Fibroblast of mammary gland (primary cell): ENCODE measurements at regions not wholly inside any gene's neighbourhood (a gene's known extent, or its start where the extent isn't known, plus 50 kb on each side); places are given as distances from the start of the nearest gene placed in this dataset.
A peak's percentile ranks its signal among the peaks of the same experiment; 100 is the strongest.

Experiments used
- DNase-seq: peaks from one replicate; pipeline ENCODE4 v3.0.0-alpha.2; 2010; ENCODE audit warnings: low read depth
- H3K4me3 ChIP-seq: 2 replicates; pipeline ENCODE4 v1.5.1; 2011; ENCODE audit warnings: low read depth, mild to moderate bottlenecking, low read length, moderate library complexity; ENCODE audit not compliant: control insufficient read depth
- TF ChIP-seq, protein P1 (sequence below): conservative IDR thresholded peaks from 2 replicates; pipeline ENCODE4 v1.5.1; 2011; ENCODE audit warnings: low read depth, low read length, inconsistent platforms; ENCODE audit not compliant: control insufficient read depth, insufficient read depth

DNA sequence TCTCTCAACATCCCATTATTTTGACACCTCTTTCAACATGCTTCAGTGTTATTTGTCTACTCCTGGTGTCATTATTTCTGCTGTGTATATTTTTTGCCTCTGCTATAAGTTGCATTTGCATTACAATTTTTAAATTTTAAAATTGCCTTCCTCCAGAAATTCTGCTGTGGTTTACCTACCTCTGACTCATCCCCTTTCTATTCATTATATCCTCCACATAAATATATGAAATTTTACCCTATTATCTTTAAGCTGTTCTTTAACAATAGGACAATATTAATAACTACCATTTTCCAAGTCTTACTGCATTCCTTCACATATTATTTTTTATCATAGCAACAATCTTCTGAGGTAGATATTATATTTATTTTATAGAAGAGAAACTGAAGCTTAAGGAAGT, 178.1 kb upstream of the NRIP1 start:
- H3K4me3 ChIP-seq = no peak overlapping the region
- DNase-seq = no peak
- TF ChIP-seq, protein P1, sequence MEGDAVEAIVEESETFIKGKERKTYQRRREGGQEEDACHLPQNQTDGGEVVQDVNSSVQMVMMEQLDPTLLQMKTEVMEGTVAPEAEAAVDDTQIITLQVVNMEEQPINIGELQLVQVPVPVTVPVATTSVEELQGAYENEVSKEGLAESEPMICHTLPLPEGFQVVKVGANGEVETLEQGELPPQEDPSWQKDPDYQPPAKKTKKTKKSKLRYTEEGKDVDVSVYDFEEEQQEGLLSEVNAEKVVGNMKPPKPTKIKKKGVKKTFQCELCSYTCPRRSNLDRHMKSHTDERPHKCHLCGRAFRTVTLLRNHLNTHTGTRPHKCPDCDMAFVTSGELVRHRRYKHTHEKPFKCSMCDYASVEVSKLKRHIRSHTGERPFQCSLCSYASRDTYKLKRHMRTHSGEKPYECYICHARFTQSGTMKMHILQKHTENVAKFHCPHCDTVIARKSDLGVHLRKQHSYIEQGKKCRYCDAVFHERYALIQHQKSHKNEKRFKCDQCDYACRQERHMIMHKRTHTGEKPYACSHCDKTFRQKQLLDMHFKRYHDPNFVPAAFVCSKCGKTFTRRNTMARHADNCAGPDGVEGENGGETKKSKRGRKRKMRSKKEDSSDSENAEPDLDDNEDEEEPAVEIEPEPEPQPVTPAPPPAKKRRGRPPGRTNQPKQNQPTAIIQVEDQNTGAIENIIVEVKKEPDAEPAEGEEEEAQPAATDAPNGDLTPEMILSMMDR = no peak

- H3K4me3 ChIP-seq = no peak overlapping the region
- DNase-seq = no peak
- TF ChIP-seq, protein P1 = no peak
Measured at GRCh38 chr21:15243406-15243805, 178.6 kb upstream of the NRIP1 start.

DNA sequence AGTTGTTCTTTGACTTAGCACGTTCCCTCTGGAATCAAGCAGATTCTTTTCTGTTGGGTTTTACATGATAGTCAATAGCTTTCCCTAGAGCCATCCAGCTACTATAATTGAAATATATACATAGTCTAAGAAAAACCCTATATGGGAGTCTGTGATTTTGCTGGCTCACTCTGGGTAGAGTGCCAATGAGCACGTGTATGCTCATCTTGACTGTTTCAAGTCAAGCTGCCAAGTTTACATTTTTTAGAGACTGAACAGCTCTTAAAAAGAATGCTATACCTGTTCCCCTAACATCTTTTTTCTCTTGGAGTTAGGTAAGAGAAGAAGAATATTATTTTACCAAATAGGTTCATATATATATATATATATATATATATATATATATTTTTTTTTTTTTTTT, 182.8 kb upstream of the NRIP1 start:
- no peak overlapping the region for H3K4me3 ChIP-seq
- peak; percentile 39 for DNase-seq

DNA sequence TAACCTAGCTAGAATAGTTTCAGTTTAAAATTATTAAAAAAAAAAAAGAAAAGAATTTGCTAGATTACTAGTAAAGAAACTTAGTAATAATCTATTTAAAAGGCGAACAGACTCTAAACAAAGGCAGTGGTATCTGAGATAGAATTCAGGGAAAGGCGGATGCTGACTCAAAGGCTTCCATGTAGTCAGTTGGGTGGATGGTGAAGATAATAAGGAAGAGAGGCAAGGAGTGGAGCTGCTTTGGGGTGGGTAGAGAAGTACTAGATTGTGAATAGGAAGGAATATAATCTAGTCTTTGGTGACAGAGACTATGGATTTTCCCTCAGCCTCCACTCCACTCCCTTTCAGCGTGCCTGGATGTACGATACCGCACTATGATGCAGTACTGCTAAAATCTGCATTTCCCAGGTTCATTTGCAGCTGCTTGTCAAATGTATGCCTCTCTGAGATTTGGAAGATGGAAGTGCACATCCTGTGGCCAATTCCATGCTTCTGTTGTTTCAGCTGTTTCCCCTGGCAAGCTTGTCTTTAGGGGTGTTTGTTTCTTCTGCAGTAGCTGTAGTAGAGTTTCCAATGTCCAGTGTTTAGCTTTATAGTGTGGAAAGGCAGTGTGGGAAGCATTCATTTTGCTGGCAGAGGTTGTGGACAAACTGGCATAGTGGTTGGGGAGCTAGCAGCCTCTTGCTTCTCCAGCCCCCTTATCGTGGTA, 184.6 kb upstream of the NRIP1 start:
- H3K4me3 ChIP-seq = no peak overlapping the region
- TF ChIP-seq, protein P1 = no peak
- DNase-seq = peak; percentile 38

More for the DNA sequence above, 182.8 kb upstream of the NRIP1 start:
- TF ChIP-seq, protein P1 = no peak

- TF ChIP-seq, protein P1 = no peak
- no peak overlapping the region for H3K4me3 ChIP-seq
- DNase-seq = peak; percentile 76
Measured at GRCh38 chr21:15250384-15250783, 185.6 kb upstream of the NRIP1 start.

DNA sequence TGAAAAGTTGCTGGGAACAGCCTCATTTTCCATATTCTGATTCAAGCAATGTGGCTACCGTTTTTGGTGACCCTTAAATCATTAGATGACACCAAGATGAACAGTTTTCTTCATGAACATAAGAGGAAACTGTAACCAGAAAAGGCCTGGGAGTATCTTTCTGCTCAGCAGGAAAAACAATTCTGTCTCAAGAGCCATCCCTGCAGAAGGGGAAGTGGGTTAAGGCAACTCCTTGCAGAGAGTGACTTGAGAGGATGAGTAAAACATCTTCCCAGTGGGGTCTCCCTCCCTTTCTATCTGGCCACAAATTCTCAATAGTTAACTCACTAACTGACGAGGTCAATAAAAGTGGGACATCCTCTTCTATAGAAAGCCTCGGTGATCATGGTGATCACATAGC, 187.6 kb upstream of the NRIP1 start:
- DNase-seq = no peak
- H3K4me3 ChIP-seq = no peak overlapping the region
- TF ChIP-seq, protein P1 = no peak
